ENCODE measurements at regions not wholly inside any gene's neighbourhood (a gene's known extent, or its start where the extent isn't known, plus 50 kb on each side); places are given as distances from the start of the nearest gene placed in this dataset.

DNA sequence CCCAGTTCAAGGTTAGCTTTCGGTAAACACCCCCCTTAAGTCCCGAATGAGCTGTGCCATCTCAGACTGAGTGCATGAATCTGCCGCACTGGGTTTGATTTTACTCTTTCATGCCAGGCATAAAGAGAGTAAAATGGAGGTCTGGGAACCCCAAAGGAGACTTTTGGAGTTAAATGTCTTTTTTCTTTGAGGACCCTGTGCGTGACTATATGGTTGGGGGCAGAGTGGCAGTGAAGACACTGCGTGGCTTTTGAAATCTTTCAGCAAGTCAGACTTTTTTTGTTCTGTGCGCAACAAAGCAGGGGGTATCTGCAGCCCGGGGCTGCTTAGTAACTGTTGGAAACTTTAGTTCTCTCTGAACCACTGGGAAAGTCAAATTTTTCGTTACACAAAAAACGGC, 392.9 kb upstream of the SALL1 start:
- no peak overlapping the region for H3K27ac ChIP-seq
- no peak for TF ChIP-seq CTCF (IDR thresholded peaks at IDR 0.05)
- no peak overlapping the region for H3K4me3 ChIP-seq
- DNase-seq (ENCODE audit: low spot score) = no peak

DNA sequence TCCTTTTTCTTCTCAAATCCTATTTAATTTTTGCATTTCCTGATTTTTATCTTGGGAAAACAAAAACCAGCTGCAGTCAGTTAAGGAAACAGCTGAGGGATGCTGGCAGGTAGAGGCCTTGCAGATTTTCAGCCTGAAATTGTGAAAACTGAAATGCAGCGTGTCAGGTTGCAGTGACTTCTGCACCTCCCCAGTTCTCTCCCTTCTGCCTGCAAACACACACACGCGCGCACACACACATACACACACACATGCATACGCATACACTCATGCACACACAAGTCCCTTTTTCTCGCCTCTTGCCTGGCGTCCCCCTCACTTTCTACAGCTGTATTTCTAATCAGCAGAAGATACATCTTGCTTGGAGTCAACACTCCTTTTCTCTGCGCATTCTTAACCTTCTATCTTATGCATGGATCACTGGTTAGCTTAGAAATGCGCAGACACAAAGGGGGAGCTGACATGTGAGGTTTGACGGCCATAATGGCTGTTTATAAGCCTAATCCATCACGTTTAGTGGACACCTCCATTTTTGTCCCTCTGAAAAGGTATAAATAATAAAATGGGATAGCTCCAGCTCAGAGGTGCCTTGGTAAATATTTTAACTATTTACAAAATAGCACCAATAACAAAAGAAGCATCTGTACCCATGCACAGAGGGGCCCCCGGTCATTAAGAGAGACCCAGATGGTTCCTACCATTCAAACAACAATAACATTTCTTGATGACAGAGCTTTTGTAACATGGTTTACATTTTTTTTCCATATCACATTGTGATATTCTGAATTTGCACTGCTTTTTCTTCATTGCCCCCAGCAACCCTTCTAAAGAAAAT, 392.1 kb upstream of the SALL1 start:
- no peak for TF ChIP-seq CTCF (IDR thresholded peaks at IDR 0.05)
- H3K4me3 ChIP-seq = no peak overlapping the region

DNA sequence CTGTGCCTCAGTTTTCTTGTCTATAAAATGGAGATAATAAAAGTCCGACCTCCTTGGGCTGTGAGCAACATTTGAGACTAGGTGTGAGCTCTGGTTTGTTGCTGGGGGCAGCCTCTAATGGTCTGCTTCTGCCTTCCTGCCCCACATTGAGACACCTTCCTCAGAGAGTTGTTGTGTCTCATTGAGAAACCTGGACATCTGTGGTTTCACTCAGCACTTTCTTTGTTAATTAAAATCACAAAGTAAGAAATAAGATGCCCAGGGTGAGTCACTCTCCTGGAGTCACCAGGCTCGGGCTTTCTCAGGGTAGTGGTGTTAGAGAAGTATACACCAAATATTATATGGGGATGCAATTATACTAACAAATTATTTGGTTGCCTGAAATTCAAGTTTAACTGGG, 389.2 kb upstream of the SALL1 start:
- H3K4me3 ChIP-seq = no peak overlapping the region
- no peak for DNase-seq (ENCODE audit: low spot score)
- H3K27ac ChIP-seq = no peak overlapping the region
- no peak for TF ChIP-seq CTCF (IDR thresholded peaks at IDR 0.05)

More for the DNA sequence above, 392.1 kb upstream of the SALL1 start:
- no peak overlapping the region for H3K27ac ChIP-seq
- DNase-seq (ENCODE audit: low spot score) = no peak

DNA sequence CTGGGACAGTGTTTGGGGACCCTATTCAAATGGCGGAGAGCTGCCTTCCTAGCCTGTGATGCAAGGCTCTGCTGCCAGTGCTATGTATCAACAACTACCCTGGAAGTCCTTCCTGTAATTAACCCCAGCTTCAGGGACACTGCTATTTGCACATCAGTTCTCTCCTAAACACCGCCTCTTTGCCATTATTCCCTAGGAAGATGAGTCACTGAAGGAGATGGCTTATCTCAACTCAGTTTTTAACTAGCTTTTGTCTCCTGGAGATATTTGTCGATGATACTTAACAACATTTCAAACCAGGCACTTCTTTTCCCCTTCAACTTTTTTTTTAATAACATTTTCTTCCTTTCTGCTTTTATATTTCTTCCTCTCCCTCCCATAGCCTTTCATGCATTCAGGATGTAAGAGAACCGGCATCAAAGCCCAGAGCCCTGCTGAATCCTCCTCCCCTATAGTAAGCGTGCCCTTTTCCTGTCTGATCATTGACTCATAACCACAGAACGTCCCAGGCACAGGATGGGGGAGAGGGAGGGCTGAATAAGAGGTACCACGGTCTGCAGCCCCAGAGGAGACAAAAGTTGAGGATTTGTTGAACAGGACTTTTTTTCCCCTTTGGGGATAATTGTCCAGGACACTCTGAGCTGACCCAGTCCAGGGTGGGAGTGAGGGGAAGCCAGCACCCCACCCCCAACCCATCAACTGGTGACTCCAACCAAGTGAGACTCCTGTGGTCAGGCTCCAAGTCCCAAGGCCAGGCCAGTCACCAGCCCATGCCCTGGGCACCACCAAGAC, 387.8 kb upstream of the SALL1 start:
- DNase-seq (ENCODE audit: low spot score) = no peak
- Histone ChIP-seq H3K27ac (no peak overlapping the region), H3K4me3 (no peak overlapping the region)
- TF ChIP-seq CTCF (IDR thresholded peaks at IDR 0.05) = no peak

DNA sequence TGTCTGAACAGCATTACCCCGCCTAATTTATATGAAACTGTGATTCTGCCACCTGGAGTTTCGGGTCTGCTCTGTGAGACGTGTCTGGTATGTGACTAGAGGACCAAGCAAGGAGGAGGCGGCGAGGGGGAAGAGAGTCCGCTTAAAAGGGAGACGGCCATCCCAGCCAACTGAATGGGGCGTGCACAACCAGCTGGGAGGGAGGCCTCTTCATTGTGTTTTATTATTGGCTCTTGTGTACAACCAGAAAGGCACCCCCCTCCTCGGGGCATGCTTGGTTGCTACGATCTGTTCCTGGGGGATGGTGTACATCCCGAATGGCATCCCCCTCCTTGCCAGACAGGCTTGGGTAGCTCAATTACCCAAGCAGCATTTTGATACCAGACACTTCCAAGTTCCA, 384.5 kb upstream of the SALL1 start:
- TF ChIP-seq CTCF (IDR thresholded peaks at IDR 0.05) = no peak
- Histone ChIP-seq H3K4me3 (no peak overlapping the region), H3K27ac (no peak overlapping the region)
- DNase-seq (ENCODE audit: low spot score) = no peak

DNA sequence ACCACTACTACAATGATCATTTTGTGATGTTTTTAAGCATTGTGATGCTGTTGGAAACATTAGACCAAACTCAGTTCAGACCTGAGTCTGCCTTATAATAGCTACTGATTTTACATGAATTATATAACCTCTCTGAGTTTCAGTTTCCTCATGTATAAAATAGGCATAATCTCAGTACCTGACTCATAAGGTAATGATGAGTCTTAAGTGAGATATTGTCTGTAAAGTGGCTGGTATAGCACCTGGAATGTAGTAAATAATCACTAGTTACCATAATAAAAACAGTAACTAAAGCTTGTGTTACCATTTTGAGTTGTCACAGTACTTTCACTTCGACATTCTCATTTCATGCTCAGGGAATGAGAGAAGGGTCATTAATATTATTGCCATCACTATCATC, 381.5 kb upstream of the SALL1 start:
- TF ChIP-seq CTCF (IDR thresholded peaks at IDR 0.05) = no peak
- no peak overlapping the region for H3K4me3 ChIP-seq
- no peak overlapping the region for H3K27ac ChIP-seq
- no peak for DNase-seq (ENCODE audit: low spot score)
